HCT116 (cell line): ENCODE measurements at regions not wholly inside any gene's neighbourhood (a gene's known extent, or its start where the extent isn't known, plus 50 kb on each side); places are given as distances from the start of the nearest gene placed in this dataset.
"Not testable (repeated sequence)": the region's sequence is repeated elsewhere in the genome, so short reads cannot be mapped to it uniquely, and the experiment has no call there.

Experiments used
- ATAC-seq: fragments of 200-7000 bp; cut with Tn5 transposase; 2 replicates; pipeline ENCODE4 v1.9.1; 2020; ENCODE audit warnings: mild to moderate bottlenecking, moderate library complexity
- BruUV-seq: library from RNA; stranded (reverse); fragments of 400-500 nt; replicated peaks from 2 replicates; lab custom pipeline; 2021; lab: Mats Ljungman, UMichigan
- CTCF ChIA-PET: fragments of 300-600 bp; sonication (Branson Sonifier 250); formaldehyde crosslinking; loops from one replicate; lab custom pipeline; 2021; ENCODE audit warnings: antibody characterized with exemption; lab: Charles Lee
- POLR2A ChIA-PET: fragments of 300-600, 350-600 bp; sonication (Branson Sonifier 250); formaldehyde crosslinking; loops from one replicate; lab custom pipeline; 2021; ENCODE audit warnings: antibody characterized with exemption; lab: Charles Lee
- RAD21 ChIA-PET, 2 experiments: fragments of 300-600 bp; sonication (Branson Sonifier 250); formaldehyde crosslinking; loops; one replicate each; lab custom pipeline; 2023; ENCODE audit warnings: low total read pairs in 2 of 2; ENCODE audit not compliant: uncharacterized antibody in 2 of 2, unreplicated experiment in 2 of 2, low non-redundant PET in 1 of 2; lab: Charles Lee
- DNase-seq: peaks from one replicate; pipeline ENCODE4 v3.0.0-alpha.2; 2010; ENCODE audit warnings: low read depth, low spot score
- H2AFZ ChIP-seq: fragments of 200-600 bp; shearing (Covaris generic), sonication (generic); 2 replicates; pipeline ENCODE4 v1.6.1; 2017; ENCODE audit warnings: low read depth, mixed run types, mixed read lengths, antibody characterized with exemption, low read length; ENCODE audit not compliant: poor library complexity, severe bottlenecking
- H3K27ac ChIP-seq: 2 replicates; pipeline ENCODE4 v1.5.1; 2012; ENCODE audit warnings: low read depth, low read length
- H3K27me3 ChIP-seq: fragments of 200-600 bp; sonication (generic); 2 replicates; pipeline ENCODE4 v1.6.1; 2016; ENCODE audit warnings: mixed run types, low read length, mixed read lengths; ENCODE audit not compliant: insufficient read depth
- H3K36me3 ChIP-seq, 2 experiments: fragments of 200-500 bp in 1 of 2; fragments of 200-600 bp in 1 of 2; sonication (Bioruptor generic) in 1 of 2; sonication (generic) in 1 of 2; 2 replicates each; pipeline versions ENCODE4 v1.5.1 to v1.6.1; 2014 to 2016; ENCODE audit warnings: low read length in 2 of 2, inconsistent platforms in 1 of 2, mixed read lengths in 1 of 2, mixed run types in 1 of 2; ENCODE audit not compliant: insufficient read depth in 2 of 2, control insufficient read depth in 1 of 2
- H3K4me1 ChIP-seq, 2 experiments: fragments of 200-600 bp in 1 of 2; sonication (generic) in 1 of 2; 2 replicates each; pipeline versions ENCODE4 v1.5.1 to v1.6.1; 2012 to 2017; ENCODE audit warnings: low read length in 2 of 2, inconsistent platforms in 1 of 2, mild to moderate bottlenecking in 1 of 2, mixed read lengths in 1 of 2, mixed run types in 1 of 2, moderate library complexity in 1 of 2; ENCODE audit not compliant: insufficient read depth in 2 of 2, control insufficient read depth in 1 of 2
- H3K4me2 ChIP-seq: fragments of 200-600 bp; sonication (generic); 2 replicates; pipeline ENCODE4 v1.6.1; 2017; ENCODE audit warnings: mixed run types, low read length, mixed read lengths
- H3K4me3 ChIP-seq, 2 experiments: fragments of 200-600 bp in 1 of 2; sonication (generic) in 1 of 2; replicated peaks in 1 of 2; 2 replicates each; pipeline ENCODE4 v1.5.1; 2011 to 2016; ENCODE audit warnings: low read length in 2 of 2, control low read depth in 1 of 2, low read depth in 1 of 2, mild to moderate bottlenecking in 1 of 2, mixed read lengths in 1 of 2, mixed run types in 1 of 2
- H3K79me2 ChIP-seq: fragments of 200-600 bp; sonication (generic); 2 replicates; pipeline ENCODE4 v1.6.1; 2017; ENCODE audit warnings: mild to moderate bottlenecking, mixed run types, low read length, moderate library complexity, mixed read lengths; ENCODE audit not compliant: insufficient read depth
- H3K9ac ChIP-seq: fragments of 200-600 bp; sonication (generic); 2 replicates; pipeline ENCODE4 v1.6.1; 2016; ENCODE audit warnings: low read length, mixed read lengths
- H3K9me2 ChIP-seq: fragments of 200-600 bp; sonication (generic), shearing (Covaris generic); 2 replicates; pipeline ENCODE4 v1.6.1; 2017; ENCODE audit warnings: mixed run types, mild to moderate bottlenecking, moderate library complexity; ENCODE audit not compliant: insufficient read depth
- H3K9me3 ChIP-seq, 2 experiments: fragments of 200-500 bp in 1 of 2; fragments of 200-600 bp in 1 of 2; sonication (Bioruptor generic) in 1 of 2; sonication (generic) in 1 of 2; 2 replicates each; pipeline ENCODE4 v1.6.1; 2014 to 2017; ENCODE audit warnings: low read length in 2 of 2, mixed read lengths in 2 of 2, inconsistent platforms in 1 of 2, low read depth in 1 of 2, mild to moderate bottlenecking in 1 of 2, mixed run types in 1 of 2, moderate library complexity in 1 of 2; ENCODE audit not compliant: control insufficient read depth in 1 of 2, insufficient read depth in 1 of 2
- H4K20me1 ChIP-seq: fragments of 200-600 bp; sonication (generic), shearing (Covaris generic); 2 replicates; pipeline ENCODE4 v1.6.1; 2017; ENCODE audit warnings: mixed run types, mild to moderate bottlenecking, moderate library complexity; ENCODE audit not compliant: insufficient read depth
- ATF3 ChIP-seq: IDR thresholded peaks from 2 replicates; pipeline ENCODE4 v1.6.1; 2012
- EZH2phosphoT487 ChIP-seq: fragments of 200-600 bp; IDR thresholded peaks from 2 replicates; pipeline ENCODE4 v1.6.1; 2018; ENCODE audit warnings: antibody characterized with exemption, borderline replicate concordance
- FOSL1 ChIP-seq: IDR thresholded peaks from 2 replicates; pipeline ENCODE4 v1.6.1; 2012; ENCODE audit warnings: low read depth
- RAD21 ChIP-seq: IDR thresholded peaks from 2 replicates; pipeline ENCODE4 v1.6.1; 2012; ENCODE audit warnings: low read depth, mild to moderate bottlenecking
- SIN3A ChIP-seq: IDR thresholded peaks from 2 replicates; pipeline ENCODE4 v1.6.1; 2012; ENCODE audit warnings: low read depth
- SRF ChIP-seq: IDR thresholded peaks from 2 replicates; pipeline ENCODE4 v1.6.1; 2012; ENCODE audit warnings: low read depth
- TCF7L2 ChIP-seq: IDR thresholded peaks from 2 replicates; pipeline ENCODE4 v1.7.0; 2011; ENCODE audit warnings: borderline replicate concordance, inconsistent platforms; ENCODE audit not compliant: insufficient read depth, insufficient read length; ENCODE audit errors: extremely low read depth
- intact Hi-C: fragments of 100-400 bp; cut with micrococcal nuclease; formaldehyde crosslinking; loops from 2 replicates; pipeline ENCODE4 v1.10.0; 2022

DNA sequence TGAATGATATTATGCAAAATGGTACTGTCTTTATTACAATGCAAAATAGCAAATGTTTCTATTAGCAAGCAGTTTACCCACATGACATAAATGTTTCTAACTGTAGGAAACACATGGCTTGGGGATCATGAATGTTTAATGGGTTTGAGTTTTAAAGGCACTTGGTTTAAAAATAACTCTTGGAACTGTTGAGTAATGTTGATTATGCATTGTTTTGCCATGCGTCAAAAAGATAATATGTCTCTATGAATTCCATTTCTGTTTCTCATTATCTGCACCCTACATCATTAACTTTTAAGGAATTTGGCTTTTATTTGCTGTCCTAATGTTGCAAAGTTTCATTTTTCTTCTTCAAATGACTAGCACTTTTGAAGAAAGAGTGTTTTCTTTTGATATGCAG is 1355.5 kb downstream of the SUCLG1 start:
- ChIA-PET CTCF (no interaction called here), RAD21 (no interaction called here), POLR2A (no interaction called here)
- H3K9ac ChIP-seq = no peak overlapping the region
- no peak overlapping the region for H3K27ac ChIP-seq
- no peaks in the 10 kb centered on the region for H3K27me3 ChIP-seq
- H3K36me3 ChIP-seq = no peaks in the 10 kb centered on the region
- H3K4me1 ChIP-seq = peaks cover 0 to 14% of the 10 kb centered on the region in 2 experiments; a peak in 2 of 4 replicates
- H3K4me3 ChIP-seq = no peak overlapping the region
- ATAC-seq (no peak), DNase-seq (no peak)
- no peaks in the 10 kb centered on the region for H3K9me3 ChIP-seq
- H3K9me2 ChIP-seq = no peaks in the 10 kb centered on the region
- H3K4me2 ChIP-seq = peak overlapping the region; percentile 27
- no peaks in the 10 kb centered on the region for H4K20me1 ChIP-seq
- no peak overlapping the region for H2AFZ ChIP-seq
- intact Hi-C loops = no loop called here
- BruUV-seq = no TSS peak
- no peak for TF ChIP-seq SRF
- TF ChIP-seq RAD21 = no peak
- TF ChIP-seq ATF3 = no peak
- TF ChIP-seq SIN3A = no peak
- no peak for TF ChIP-seq TCF7L2
- TF ChIP-seq EZH2phosphoT487 = no peak
- TF ChIP-seq FOSL1 = 0 out of 2 replicates have a peak, but pooled peaks have one; percentile 18
- no peaks in the 10 kb centered on the region for H3K79me2 ChIP-seq

DNA sequence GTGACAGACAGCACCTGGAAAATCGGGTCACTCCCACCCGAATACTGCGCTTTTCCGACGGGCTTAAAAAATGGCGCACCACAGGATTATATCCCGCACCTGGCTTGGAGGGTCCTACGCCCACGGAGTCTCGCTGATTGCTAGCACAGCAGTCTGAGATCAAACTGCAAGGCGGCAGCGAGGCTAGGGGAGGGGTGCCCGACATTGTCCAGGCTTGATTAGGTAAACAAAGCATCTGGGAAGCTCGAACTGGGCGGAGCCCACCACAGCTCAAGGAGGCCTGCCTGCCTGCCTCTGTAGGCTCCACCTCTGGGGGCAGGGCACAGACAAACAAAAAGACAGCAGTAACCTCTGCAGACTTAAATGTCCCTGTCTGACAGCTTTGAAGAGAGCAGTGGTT is 1370.0 kb downstream of the SUCLG1 start:
- H4K20me1 ChIP-seq, H3K27ac ChIP-seq, ATAC-seq, H3K9ac ChIP-seq, BruUV-seq, H3K79me2 ChIP-seq, H3K4me3 ChIP-seq, H3K36me3 ChIP-seq, intact Hi-C loops, H3K4me1 ChIP-seq, H3K9me3 ChIP-seq, H3K4me2 ChIP-seq, H3K9me2 ChIP-seq, H3K27me3 ChIP-seq, DNase-seq, RAD21 ChIA-PET, CTCF ChIA-PET, H2AFZ ChIP-seq, POLR2A ChIA-PET: not testable (repeated sequence)
